SK-N-SH treated with all-trans-retinoic acid at 6 μM for 48 hours (cell line): ENCODE measurements at regions not wholly inside any gene's neighbourhood (a gene's known extent, or its start where the extent isn't known, plus 50 kb on each side); places are given as distances from the start of the nearest gene placed in this dataset.
"Not testable (repeated sequence)": the region's sequence is repeated elsewhere in the genome, so short reads cannot be mapped to it uniquely, and the experiment has no call there.

Source experiments
- ISL1 ChIP-seq: fragments of 250-450 bp; sonication (Bioruptor Pico); IDR thresholded peaks from 2 replicates; pipeline ENCODE4 v2.1.2; 2022; ENCODE audit warnings: mild to moderate bottlenecking, moderate library complexity
- PATZ1 ChIP-seq: fragments of 250-450 bp; sonication (Bioruptor Pico); IDR thresholded peaks from 2 replicates; pipeline ENCODE4 v1.8.0; 2020; ENCODE audit warnings: mild to moderate bottlenecking, moderate library complexity, borderline replicate concordance
- TCF4 ChIP-seq: fragments of 250-450 bp; sonication (Bioruptor Pico); IDR thresholded peaks from 2 replicates; pipeline ENCODE4 v1.8.0; 2021; ENCODE audit warnings: mild to moderate bottlenecking, moderate library complexity, borderline replicate concordance
- ZFP3 ChIP-seq: fragments of 250-450 bp; sonication (Bioruptor Pico); IDR thresholded peaks from 2 replicates; pipeline ENCODE4 v1.5.0; 2020; ENCODE audit warnings: mild to moderate bottlenecking, moderate library complexity
- TF ChIP-seq, protein P1 (sequence below): fragments of 250-450 bp; sonication (Bioruptor Pico); IDR thresholded peaks from 2 replicates; pipeline ENCODE4 v1.5.1; 2020; ENCODE audit warnings: low read depth, mild to moderate bottlenecking, moderate library complexity

DNA sequence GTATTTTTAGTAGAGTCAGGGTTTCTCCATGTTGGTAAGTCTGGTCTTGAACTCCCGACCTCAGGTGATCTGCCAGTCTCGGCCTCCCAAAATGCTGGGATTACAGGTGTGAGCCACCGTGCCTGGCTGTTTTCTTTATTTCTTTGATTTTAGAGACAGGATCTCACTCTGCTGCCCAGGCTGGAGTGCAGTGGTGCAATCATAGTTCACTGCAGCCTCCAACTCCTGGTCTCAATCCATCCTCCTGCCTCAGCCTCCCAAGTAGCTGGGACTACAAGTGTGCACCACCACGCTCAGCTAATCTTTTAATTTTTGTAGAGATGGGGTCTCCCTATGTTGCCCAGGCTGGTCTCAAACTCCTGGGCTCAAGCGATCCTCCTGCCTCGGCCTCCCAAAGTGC is 61.5 kb upstream of the ADGRE5 start:
- not testable (repeated sequence) for TF ChIP-seq TCF4; ISL1 (CRISPR knock-in tag); ZFP3 (CRISPR knock-in tag); PATZ1 (CRISPR knock-in tag)
- TF ChIP-seq, protein P1, sequence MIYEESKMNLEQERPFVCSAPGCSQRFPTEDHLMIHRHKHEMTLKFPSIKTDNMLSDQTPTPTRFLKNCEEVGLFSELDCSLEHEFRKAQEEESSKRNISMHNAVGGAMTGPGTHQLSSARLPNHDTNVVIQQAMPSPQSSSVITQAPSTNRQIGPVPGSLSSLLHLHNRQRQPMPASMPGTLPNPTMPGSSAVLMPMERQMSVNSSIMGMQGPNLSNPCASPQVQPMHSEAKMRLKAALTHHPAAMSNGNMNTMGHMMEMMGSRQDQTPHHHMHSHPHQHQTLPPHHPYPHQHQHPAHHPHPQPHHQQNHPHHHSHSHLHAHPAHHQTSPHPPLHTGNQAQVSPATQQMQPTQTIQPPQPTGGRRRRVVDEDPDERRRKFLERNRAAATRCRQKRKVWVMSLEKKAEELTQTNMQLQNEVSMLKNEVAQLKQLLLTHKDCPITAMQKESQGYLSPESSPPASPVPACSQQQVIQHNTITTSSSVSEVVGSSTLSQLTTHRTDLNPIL (CRISPR knock-in tag), result not testable (repeated sequence)
